Suprapubic skin (tissue), 3 donors: ENCODE measurements at regions not wholly inside any gene's neighbourhood (a gene's known extent, or its start where the extent isn't known, plus 50 kb on each side); places are given as distances from the start of the nearest gene placed in this dataset.

Experiments
- CTCF ChIP-seq, 2 donors: fragments of 200-600 bp in 1 of 2; fragments of 450-650 bp in 1 of 2; sonication (generic) in 1 of 2; IDR thresholded peaks; one replicate each; pipeline ENCODE4 v1.5.1; 2016 to 2019; ENCODE audit warnings: antibody characterized with exemption in 2 of 2, mild to moderate bottlenecking in 1 of 2, moderate library complexity in 1 of 2
- POLR2AphosphoS5 ChIP-seq, 3 donors: sonication (generic); formaldehyde crosslinking; IDR thresholded peaks; one replicate each; pipeline ENCODE4 v1.6.1; 2017; ENCODE audit warnings: antibody characterized with exemption in 3 of 3

- TF ChIP-seq POLR2AphosphoS5 (IDR thresholded peaks at IDR 0.05): no peak
- TF ChIP-seq CTCF (IDR thresholded peaks at IDR 0.05): no peak
Observed at GRCh38 chr1:207964195-207964966, 53.5 kb upstream of the CD34 start.
